Smooth muscle cell (in vitro differentiated cells): ENCODE measurements at regions not wholly inside any gene's neighbourhood (a gene's known extent, or its start where the extent isn't known, plus 50 kb on each side); places are given as distances from the start of the nearest gene placed in this dataset.

Experiments used
- DNase-seq: peaks from one replicate; lab custom pipeline; 2025; ENCODE audit not compliant: unreplicated experiment; lab: John Stamatoyannopoulos, UW
- H2AFZ ChIP-seq: fragments of 200-600 bp; sonication (generic); 2 replicates; pipeline ENCODE4 v1.6.0; 2016; ENCODE audit warnings: antibody characterized with exemption, low read depth, mild to moderate bottlenecking
- H3F3A ChIP-seq: fragments of 200-600 bp; sonication (generic); 2 replicates; pipeline ENCODE4 v1.6.0; 2017; ENCODE audit warnings: antibody characterized with exemption, low read depth
- H3K27ac ChIP-seq: fragments of 200-600 bp; sonication (generic); 2 replicates; pipeline ENCODE4 v1.5.1; 2016; ENCODE audit warnings: low read depth, mild to moderate bottlenecking
- H3K27me3 ChIP-seq: fragments of 200-600 bp; sonication (generic); 2 replicates; pipeline ENCODE4 v1.6.1; 2016; ENCODE audit warnings: low read depth, mild to moderate bottlenecking
- H3K36me3 ChIP-seq: fragments of 200-600 bp; sonication (generic); 2 replicates; pipeline ENCODE4 v1.5.1; 2016; ENCODE audit warnings: low read depth
- H3K4me1 ChIP-seq: fragments of 200-600 bp; sonication (generic); 2 replicates; pipeline ENCODE4 v1.5.1; 2016; ENCODE audit warnings: low read depth
- H3K4me2 ChIP-seq: fragments of 200-600 bp; sonication (generic); 2 replicates; pipeline ENCODE4 v1.6.0; 2016; ENCODE audit warnings: mild to moderate bottlenecking
- H3K4me3 ChIP-seq: fragments of 200-600 bp; sonication (generic); 2 replicates; pipeline ENCODE4 v1.5.1; 2016; ENCODE audit warnings: mild to moderate bottlenecking
- H3K79me2 ChIP-seq: fragments of 200-600 bp; sonication (generic); 2 replicates; pipeline ENCODE4 v1.6.0; 2016; ENCODE audit warnings: low read depth, mild to moderate bottlenecking
- H3K9ac ChIP-seq: fragments of 200-600 bp; sonication (generic); 2 replicates; pipeline ENCODE4 v1.6.0; 2016; ENCODE audit warnings: low read depth
- H3K9me3 ChIP-seq: fragments of 200-600 bp; sonication (generic); replicated peaks from 2 replicates; pipeline ENCODE4 v1.5.1; 2016; ENCODE audit warnings: low read depth
- H4K20me1 ChIP-seq: fragments of 200-600 bp; sonication (generic); 2 replicates; pipeline ENCODE4 v1.6.0; 2016; ENCODE audit warnings: low read depth
- CTCF ChIP-seq: fragments of 200-600 bp; sonication (generic); IDR thresholded peaks from 2 replicates; pipeline ENCODE4 v1.5.1; 2017; ENCODE audit warnings: borderline replicate concordance, mild to moderate bottlenecking, antibody characterized with exemption; ENCODE audit not compliant: insufficient read depth, poor library complexity, severe bottlenecking
- whole genome bisulfite sequencing: methylation state at CpG from one replicate; pipeline ENCODE4 v1.1.7; 2016; ENCODE audit warnings: low lambda C conversion rate; 5-methylcytosine and 5-hydroxymethylcytosine counted together

- H3K4me1 ChIP-seq: no peaks in the 10 kb centered on the region
- H2AFZ ChIP-seq: no peak overlapping the region
- no peaks in the 10 kb centered on the region for H3K79me2 ChIP-seq
- 96% methylated on average over 1 of the region's 1 CpG for WGBS
- H3K27me3 ChIP-seq: no peaks in the 10 kb centered on the region
- no peak for TF ChIP-seq CTCF
- no peak for DNase-seq
- no peak overlapping the region for H3K4me2 ChIP-seq
- no peak overlapping the region for H3K9ac ChIP-seq
- H3K4me3 ChIP-seq: no peak overlapping the region
- no peak overlapping the region for H3K27ac ChIP-seq
- H3K9me3 ChIP-seq: no peaks in the 10 kb centered on the region
- no peaks in the 10 kb centered on the region for H3K36me3 ChIP-seq
- H3F3A ChIP-seq: no peaks in the 10 kb centered on the region
- H4K20me1 ChIP-seq: no peaks in the 10 kb centered on the region
Observed at GRCh38 chr2:76050196-76050595, 339.5 kb upstream of the GCFC2 start.

GRCh38 chr2:76044701-76045100 lies 334.0 kb upstream of the GCFC2 start:
- H3K36me3 ChIP-seq: no peaks in the 10 kb centered on the region
- H3F3A ChIP-seq: no peaks in the 10 kb centered on the region
- WGBS: 66% methylated on average over 2 of the region's 2 CpGs

GRCh38 chr2:76039505-76039904 lies 328.8 kb upstream of the GCFC2 start:
- Histone ChIP-seq H3K27me3 (no peaks in the 10 kb centered on the region), H3K9ac (no peak overlapping the region), H3K4me1 (no peaks in the 10 kb centered on the region), H3K9me3 (no peaks in the 10 kb centered on the region), H4K20me1 (no peaks in the 10 kb centered on the region), H3F3A (no peaks in the 10 kb centered on the region), H3K27ac (no peak overlapping the region), H3K4me3 (no peak overlapping the region), H3K4me2 (no peak overlapping the region), H2AFZ (no peak overlapping the region), H3K79me2 (no peaks in the 10 kb centered on the region), H3K36me3 (no peaks in the 10 kb centered on the region)
- DNase-seq: no peak
- TF ChIP-seq CTCF: no peak

More at GRCh38 chr2:76044701-76045100, 334.0 kb upstream of the GCFC2 start:
- Histone ChIP-seq H3K9me3 (no peaks in the 10 kb centered on the region), H3K4me2 (no peak overlapping the region), H3K27me3 (no peaks in the 10 kb centered on the region), H3K9ac (no peak overlapping the region), H3K27ac (no peak overlapping the region), H4K20me1 (no peaks in the 10 kb centered on the region), H3K4me3 (no peak overlapping the region), H2AFZ (no peak overlapping the region), H3K79me2 (no peaks in the 10 kb centered on the region), H3K4me1 (no peaks in the 10 kb centered on the region)
- no peak for TF ChIP-seq CTCF
- DNase-seq: no peak

- Histone ChIP-seq H3F3A (no peaks in the 10 kb centered on the region), H3K4me1 (no peaks in the 10 kb centered on the region), H3K27me3 (no peaks in the 10 kb centered on the region), H3K4me3 (no peak overlapping the region), H3K4me2 (no peak overlapping the region), H4K20me1 (no peaks in the 10 kb centered on the region), H3K9me3 (no peaks in the 10 kb centered on the region), H2AFZ (no peak overlapping the region), H3K9ac (no peak overlapping the region), H3K36me3 (peaks cover 4% of the 10 kb centered on the region), H3K27ac (no peak overlapping the region), H3K79me2 (no peaks in the 10 kb centered on the region)
- no peak for DNase-seq
- TF ChIP-seq CTCF: no peak
- 100% methylated on average over 1 of the region's 1 CpG for WGBS
Observed at GRCh38 chr2:76027761-76028160, 317.0 kb upstream of the GCFC2 start.
